AG09309 (cell line): ENCODE measurements at regions not wholly inside any gene's neighbourhood (a gene's known extent, or its start where the extent isn't known, plus 50 kb on each side); places are given as distances from the start of the nearest gene placed in this dataset.

Source experiments
- DNase-seq: peaks from one replicate; pipeline ENCODE4 v3.0.0-alpha.2; 2010; ENCODE audit warnings: low read depth
- H3K4me3 ChIP-seq: 2 replicates; pipeline ENCODE4 v1.5.1; 2011; ENCODE audit warnings: mild to moderate bottlenecking, low read depth, low read length, moderate library complexity; ENCODE audit not compliant: control insufficient read depth
- TF ChIP-seq, protein P1 (sequence below): IDR thresholded peaks from 2 replicates; pipeline ENCODE4 v1.5.1; 2011; ENCODE audit warnings: mild to moderate bottlenecking, low read depth, low read length, inconsistent platforms; ENCODE audit not compliant: insufficient read depth, control insufficient read depth; ENCODE audit errors: missing control alignments

DNA sequence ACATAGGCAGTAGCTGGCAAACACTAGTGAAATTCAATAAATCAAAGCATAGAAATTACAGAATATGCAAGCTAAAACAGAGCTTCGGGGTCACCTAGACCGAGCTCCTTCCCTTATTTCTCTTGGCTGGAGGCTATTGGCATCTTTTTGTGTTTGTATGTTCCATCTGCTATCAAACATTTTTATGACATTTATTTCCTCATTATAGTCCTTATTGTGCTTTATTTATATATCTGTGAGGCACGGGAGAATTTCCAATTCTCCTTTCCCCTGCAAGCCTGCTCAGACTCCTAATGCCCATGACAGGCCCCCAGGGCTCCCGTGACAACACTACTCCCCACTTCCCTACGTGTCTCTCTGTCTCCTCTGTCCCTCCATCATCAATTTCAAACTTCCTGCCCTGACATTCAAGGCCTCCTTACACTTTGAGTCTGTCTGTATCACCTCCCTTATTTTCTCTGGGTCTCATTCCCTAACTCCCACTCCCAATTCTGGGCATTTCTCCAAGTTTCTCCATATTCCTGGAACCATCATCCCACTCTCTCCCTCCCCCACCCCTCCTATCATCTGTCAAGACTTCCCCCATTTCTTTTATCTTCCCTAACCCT is 316.9 kb downstream of the OSR1 start:
- TF ChIP-seq, protein P1, sequence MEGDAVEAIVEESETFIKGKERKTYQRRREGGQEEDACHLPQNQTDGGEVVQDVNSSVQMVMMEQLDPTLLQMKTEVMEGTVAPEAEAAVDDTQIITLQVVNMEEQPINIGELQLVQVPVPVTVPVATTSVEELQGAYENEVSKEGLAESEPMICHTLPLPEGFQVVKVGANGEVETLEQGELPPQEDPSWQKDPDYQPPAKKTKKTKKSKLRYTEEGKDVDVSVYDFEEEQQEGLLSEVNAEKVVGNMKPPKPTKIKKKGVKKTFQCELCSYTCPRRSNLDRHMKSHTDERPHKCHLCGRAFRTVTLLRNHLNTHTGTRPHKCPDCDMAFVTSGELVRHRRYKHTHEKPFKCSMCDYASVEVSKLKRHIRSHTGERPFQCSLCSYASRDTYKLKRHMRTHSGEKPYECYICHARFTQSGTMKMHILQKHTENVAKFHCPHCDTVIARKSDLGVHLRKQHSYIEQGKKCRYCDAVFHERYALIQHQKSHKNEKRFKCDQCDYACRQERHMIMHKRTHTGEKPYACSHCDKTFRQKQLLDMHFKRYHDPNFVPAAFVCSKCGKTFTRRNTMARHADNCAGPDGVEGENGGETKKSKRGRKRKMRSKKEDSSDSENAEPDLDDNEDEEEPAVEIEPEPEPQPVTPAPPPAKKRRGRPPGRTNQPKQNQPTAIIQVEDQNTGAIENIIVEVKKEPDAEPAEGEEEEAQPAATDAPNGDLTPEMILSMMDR, result no peak
- no peak overlapping the region for H3K4me3 ChIP-seq
- no peak for DNase-seq

- H3K4me3 ChIP-seq, result no peak overlapping the region
- no peak for DNase-seq
- TF ChIP-seq, protein P1, result no peak
These were observed 320.1 kb downstream of the OSR1 start for GRCh38 chr2:19038071-19039015.

DNA sequence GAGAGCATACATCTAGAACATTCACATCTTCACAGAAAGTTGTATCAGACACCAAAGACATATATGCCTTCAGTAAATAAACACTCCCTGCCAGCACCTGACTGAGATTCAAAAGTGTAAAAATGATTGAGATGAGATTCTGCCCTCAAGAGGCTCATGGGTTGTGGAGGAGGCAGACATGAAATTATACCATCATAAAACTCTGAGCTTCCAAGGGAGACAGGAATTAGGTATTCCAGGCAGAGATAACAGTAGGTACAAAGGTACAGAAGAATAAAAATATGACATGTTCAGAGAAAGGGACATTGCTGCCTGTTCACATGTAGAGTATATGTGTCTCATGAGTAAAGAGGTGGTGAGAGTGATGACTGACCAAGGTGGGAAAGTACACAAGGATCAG is 322.3 kb downstream of the OSR1 start:
- no peak overlapping the region for H3K4me3 ChIP-seq
- TF ChIP-seq, protein P1, result no peak
- DNase-seq, result no peak

GRCh38 chr2:19035238-19035637 is 323.2 kb downstream of the OSR1 start:
- H3K4me3 ChIP-seq, result no peak overlapping the region
- no peak for DNase-seq
- TF ChIP-seq, protein P1, result no peak

DNA sequence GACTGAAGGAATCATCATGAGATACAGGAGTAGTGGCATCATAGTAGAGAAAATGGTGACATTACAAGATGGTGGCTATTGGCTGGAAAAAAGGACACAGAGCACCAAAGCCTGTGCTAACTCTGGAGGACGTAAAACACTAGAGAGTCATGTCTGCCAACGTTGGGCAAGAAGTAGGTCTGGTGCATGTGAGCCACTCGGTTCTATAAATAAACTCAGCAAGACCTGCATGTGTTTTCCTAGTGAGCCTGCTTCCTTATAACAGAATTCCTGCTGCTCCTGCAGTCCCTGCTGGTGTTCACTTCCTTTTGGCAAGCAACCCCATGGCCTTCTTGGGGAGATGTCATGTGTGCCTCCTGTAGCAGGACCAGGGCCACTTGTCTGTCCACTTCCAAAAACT is 325.2 kb downstream of the OSR1 start:
- DNase-seq, result no peak
- TF ChIP-seq, protein P1, result no peak
- H3K4me3 ChIP-seq, result no peak overlapping the region

DNA sequence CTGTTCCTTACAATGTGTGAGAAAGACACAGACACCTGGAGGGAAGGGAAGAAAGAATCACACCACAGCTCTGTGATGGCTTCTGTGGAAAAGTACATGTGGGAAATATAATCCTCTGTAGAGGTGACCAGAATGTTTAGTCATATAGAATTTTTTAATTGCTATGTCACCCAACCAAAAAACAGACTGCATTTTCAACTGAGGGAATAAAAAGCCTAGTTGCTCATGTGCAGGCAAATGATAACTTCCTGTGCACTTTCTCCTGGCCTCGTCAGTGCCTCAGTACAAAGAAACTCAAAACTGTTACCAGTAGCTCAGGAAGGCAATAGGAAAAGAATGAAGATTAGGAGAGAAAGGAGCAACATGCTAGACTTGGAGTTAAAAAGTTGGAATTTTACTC is 326.8 kb downstream of the OSR1 start:
- TF ChIP-seq, protein P1, result no peak
- no peak overlapping the region for H3K4me3 ChIP-seq
- no peak for DNase-seq
